ENCODE measurements at regions not wholly inside any gene's neighbourhood (a gene's known extent, or its start where the extent isn't known, plus 50 kb on each side); places are given as distances from the start of the nearest gene placed in this dataset.
"Not testable (repeated sequence)": the region's sequence is repeated elsewhere in the genome, so short reads cannot be mapped to it uniquely, and the experiment has no call there.

DNA sequence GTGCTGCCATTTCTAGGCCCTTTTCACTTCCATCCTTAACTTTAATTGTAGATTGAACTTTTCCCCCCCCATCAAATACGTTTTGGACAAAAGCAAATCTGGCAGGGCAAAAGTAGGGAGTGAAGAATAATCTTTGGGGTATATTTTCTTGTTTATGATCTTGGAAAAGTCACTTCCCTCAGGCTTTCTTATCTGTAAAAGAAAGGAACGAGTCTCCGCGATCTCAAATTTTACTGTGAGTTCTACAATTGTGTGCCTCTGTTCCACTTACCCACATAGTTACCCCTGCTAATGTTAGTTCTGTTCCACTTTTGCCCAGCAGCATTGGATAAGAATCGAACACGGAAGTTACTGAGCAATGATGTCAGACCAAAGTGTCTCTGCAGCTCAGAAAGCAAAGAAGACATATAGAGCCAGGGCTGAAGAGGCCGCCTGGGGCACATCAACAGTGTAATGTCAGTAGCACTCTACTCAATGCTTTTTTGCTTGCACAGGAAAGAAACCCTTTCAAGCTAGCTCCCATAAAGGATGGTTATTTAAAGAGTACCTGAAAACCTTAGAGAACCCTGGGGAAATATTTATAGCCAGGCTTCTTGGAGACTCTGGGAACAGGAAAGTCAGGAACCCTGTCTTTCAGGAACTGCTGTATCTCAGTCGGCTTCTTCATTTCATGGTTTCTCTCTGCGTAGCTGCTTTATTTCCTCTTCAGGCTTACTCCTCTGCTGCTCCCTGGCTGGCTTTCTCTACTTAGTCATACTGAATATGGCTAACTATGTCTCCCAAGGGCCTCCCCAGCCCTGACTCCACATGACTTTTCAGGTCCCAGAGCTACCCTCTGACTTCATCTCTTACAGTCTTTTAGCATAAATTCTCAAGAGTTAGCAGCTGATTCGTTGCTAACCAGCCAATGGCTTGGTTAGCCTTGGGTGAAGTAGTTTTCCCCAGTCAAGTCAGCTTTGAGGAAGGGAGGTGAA, 123.7 kb upstream of the FAM3C start:
- DNase-seq: no peak

DNA sequence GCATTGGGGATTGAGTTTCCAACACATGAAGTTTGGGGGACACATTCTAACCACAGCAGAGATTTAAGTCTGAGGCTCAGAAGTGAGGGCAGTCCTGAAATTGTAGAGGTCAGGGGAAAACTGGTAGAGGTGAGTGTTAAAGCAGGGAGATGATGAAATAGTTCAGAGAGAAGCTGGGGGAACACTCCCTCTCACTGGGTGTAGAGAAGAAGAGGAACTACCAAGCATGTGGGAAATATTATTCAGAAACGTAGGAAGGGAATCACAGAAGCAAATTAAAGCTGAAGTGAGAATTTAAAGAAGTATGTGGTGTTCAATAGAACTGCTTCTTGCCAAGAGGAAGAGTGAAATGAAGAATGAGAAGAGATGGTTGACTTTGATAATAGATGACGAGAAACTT, 121.5 kb upstream of the FAM3C start:
- DNase-seq: no peak

DNA sequence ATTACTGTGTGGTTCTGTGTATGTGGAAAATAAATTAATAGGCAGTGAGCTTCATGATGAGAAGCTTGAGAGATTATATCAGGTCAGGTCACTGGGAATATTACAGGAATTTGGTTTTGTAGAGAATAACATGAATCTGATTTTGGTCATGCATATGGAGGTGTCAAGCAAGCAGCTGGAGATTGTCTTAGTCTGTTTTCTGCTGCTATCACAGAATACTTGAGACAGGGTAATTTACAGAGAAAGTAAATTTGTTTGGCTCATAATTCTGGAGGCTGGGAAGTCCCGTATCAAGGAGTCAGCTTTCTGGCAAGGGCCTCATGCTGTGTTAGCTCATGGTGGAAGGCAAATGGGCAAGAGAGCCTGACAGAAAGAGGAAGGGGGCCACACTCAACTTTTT, 120.7 kb upstream of the FAM3C start:
- DNase-seq: no peak

DNA sequence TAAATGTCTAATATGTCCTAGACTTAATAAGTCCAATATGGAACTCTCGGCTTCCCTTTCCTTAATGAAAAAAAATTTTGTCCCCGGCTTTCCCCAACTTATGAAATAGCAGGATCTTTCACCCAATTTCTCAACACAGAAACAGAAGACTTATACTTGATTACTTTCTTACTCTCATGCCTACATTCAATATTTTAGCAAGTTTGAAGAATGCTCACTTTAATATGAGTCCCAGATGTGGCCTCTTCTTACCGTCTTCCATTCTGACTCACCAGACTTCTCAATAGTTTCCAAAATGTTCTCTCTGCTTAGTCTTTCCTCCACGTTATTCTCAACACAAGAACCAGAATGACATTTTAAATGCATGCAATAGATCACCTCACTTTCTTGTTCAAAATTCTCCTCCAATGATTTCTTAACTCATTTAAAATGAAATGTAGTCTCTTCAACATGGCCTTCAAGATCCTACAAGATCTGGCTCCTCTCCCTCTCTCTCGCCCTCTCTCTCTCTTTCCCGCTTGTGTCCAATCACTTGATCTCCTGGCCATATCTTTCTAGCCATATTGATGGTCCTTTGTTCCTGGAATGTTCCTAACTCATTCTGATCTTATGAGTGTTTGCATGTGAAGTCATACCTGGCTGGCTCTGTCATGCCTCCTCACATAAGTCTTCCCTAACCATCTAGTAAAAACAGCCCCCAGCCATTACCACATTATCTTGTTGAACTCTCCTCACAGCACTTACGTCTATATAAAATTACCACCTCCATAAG, 119.7 kb upstream of the FAM3C start:
- DNase-seq: no peak

DNA sequence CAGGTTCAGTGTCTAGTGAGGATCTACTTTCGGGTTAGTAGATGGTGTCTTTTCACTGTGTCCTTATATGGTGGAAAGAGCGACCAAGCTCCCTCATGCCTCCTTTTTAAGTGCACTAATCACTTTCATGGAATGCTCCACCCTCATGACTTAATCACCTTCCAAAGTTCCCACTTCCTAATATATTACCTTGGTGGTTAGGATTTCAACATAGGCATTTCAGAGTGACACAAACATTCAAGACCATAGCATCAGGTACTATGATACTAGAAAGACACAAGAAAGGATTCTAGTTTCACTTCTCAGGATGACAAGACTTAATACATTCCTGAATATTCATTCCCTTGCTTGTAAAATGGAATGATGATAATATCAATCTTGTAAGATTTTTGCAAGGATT, 119.1 kb upstream of the FAM3C start:
- no peak for DNase-seq

DNA sequence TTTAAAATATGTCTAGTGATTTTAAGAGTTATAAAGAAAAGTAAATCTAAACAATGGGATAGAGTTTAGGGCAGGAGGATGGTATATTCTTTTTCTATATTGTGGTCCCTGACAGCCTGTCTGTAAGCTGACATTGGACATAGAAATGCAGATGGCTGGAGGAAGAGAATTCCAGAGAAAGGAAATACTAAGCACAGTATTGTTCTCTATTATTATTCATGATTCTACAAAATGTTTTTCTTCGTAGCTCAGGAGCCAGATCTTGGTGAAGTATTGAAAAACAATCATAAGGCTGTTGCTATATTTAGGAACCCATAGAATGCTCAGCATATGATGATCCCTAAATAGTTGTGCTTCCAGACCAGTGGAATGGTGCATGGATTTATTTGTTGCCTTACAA, 117.0 kb upstream of the FAM3C start:
- DNase-seq: no peak

DNA sequence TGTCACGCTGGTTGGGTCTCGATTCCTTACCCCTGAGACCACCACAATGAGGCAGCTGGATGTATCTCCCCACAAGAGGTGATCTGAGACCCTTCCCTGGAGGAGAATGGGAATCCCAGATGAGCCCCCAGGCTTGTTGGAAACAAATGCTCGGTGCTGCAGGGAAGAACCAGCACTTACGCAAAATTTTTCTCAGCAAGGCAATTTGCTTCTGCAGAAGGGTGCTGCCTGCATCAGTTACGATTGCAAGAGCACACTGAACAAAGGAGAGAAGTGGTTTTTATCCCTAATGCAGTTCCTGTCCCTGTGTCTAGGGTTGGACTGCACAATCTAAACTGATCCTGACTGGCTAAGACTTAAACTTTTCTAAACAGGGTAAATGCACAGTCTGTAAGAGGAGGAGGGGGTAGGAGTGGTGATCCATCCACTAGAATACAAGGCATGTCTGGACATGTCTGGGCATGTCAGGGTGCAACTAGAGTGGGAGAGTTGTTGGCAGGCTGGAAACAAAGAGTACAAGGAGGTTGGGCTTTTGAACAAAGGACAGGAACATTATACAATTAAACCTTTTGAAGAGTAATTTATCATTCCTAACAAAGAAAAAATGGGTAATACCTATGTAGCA, 114.9 kb upstream of the FAM3C start:
- no peak for DNase-seq

DNA sequence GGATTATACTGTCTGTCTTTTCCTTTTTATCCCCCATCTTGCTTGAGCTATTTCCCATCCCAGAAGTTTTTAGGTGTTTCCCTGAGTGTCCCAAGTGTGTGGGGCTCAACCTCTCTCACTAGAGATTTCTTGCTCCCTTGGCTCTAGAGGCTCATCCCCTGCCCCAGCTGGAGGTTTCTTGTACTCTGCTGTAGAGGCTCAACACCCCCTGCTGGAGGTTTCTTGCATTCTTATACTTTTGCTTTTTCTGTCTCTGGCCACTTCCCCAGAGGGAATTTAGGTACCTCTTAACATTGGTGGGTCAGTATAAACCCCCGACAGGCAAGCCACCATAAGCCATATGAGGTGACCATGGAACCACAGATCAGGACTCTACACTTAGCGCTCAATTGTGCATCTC, 114.2 kb upstream of the FAM3C start:
- no peak for DNase-seq

DNA sequence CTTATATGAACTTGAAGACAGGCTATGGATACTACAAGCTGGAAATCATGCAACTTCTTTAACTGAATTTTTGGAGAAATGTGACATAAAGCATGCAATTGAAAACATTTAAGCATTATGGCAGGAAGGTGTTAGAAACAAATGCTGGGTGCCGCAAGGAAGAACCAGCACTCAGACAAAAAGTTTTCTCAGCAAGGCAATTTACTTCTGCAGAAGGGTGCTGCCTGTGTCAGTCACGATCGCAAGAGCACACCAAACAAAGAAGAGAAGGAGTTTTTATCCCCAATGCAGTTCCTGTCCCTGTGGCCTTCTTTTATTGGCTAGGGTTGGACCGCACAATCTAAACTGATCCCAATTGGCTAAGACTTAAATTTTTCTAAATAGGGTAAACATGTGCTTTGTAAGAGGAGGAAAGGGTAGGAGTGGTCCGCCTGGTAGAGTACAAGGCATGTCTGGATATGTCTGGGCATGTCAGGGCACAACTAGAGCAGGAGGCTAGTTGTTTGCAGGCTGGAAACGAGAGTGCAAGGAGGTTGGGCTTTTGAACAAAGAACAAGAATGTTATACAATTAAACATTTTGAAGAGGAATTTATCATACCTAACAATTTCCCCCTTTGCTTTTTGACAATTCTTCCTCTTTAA, 109.6 kb upstream of the FAM3C start:
- DNase-seq: no peak

DNA sequence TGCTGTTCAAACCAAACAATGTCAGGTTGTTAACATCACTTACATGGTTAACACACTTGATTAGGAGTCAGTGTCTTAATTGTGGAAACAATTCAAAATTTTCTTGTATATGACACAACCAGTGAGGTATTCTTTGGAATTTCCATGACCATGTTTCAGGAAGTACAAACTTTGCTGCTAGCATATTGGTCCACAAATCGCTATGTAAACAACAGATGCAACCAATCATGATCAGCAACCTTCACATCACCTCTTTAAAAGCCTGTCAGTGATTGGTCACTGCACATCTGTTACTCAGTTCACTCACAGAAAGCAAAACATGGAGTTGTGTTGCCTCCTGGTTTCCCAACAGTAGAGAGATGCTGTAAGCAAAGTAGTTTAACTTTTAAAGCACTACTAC, 108.9 kb upstream of the FAM3C start:
- no peak for DNase-seq

DNA sequence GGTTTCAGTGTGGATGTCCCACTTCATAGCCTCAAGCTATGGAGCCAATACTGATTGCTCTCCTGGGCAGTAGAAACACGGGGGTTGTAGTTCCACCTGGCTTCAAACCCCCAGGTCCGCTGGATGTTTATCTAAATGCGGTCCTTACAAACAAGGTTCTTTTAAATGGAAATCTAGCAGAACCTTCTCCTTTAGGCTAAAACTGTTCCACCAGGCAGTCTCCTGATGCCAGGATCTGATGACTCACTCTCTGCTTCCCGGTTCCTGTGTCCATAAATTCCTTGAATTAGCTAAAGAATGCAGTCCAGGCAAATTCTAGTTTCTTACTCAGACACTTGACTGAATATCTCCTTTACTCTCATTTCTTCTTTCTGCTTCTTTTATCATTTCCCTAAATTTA, 108.4 kb upstream of the FAM3C start:
- DNase-seq: no peak

DNA sequence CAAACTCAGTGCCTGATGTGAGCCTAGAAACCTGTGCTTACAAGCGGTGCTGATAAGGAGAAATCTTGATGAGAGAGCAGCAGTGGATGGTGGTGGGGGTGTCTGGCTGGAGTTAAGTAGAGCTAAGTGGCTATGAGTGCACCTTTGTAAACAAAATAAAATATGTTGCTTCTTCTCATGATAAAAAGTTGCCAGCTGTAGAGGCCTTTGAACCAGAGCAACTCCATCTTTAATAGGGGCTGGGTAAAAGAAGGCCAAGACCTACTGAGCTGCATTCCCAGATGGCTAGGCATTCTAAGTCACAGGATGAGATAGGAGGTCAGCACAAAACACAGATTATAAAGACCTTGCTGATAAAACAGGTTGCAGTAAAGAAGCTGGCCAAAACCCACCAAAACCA, 107.6 kb upstream of the FAM3C start:
- no peak for DNase-seq

DNA sequence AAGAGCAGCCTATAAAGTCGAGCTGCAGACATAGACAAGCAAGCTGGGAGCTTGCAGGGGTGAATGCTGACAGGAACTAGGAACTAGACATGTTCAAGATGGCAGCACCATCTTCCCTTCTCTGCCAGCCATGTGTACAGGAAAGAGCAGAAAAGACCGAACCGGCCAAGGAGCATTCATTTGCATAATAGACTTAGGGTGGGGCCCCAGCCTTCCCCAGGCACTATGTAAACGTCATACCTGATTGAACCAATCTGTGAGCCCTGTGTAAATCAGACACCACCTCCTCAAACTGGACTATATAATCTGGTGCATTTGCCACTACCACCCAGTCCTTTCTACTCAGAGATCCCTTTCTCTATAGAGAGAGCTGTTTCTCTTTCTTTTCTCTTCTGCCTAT, 106.9 kb upstream of the FAM3C start:
- DNase-seq: no peak

DNA sequence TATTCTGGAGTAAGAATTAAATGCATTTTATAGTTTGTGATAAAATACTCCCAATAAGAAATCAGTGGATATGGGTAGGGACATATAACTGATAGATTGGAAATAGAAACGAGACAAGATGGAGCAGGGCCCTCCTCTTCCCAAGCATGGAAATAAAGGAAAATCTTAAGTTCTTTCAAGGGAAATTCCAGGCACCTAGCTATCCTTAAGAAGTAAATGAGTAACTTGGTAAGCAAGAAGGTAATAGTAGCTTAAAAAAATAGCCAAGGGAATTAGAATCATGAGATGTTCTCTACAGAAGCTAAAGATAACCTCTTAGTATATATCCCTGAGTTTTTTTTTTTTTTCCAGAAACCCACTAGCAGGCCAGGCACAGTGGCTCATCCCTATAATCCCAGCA, 105.5 kb upstream of the FAM3C start:
- no peak for DNase-seq

DNA sequence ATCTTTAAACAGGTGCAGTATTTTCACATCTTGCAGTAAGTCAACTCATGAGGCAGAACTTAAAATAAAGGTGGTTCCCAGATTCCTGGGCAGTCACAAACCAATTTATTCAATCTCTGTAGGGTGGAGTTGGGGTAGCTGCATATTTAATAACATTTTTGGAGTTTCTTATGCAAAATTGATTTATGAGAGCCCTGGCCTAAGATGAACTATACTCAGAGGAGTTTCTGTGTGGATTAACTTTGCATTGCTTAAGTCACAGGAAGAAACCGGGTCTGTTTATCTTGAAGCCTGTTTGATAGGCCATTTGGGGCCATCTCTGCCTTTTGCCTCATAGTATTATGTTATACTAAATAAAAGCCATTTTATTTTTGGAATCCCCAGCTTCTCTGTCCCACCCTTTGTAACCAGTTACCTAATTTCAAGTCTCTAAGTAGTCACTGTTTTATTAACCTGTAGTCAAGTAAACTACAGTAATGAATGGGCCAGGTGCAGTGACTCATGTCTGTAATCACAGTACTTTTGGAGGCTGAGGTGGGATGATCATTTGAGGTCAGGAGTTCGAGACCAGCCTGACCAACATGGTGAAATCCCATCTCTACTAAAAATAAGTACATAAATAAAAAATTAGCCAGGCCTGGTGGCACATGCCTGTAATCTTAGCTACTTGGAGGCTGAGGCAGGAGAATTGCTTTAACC, 104.4 kb upstream of the FAM3C start:
- no peak for DNase-seq

DNA sequence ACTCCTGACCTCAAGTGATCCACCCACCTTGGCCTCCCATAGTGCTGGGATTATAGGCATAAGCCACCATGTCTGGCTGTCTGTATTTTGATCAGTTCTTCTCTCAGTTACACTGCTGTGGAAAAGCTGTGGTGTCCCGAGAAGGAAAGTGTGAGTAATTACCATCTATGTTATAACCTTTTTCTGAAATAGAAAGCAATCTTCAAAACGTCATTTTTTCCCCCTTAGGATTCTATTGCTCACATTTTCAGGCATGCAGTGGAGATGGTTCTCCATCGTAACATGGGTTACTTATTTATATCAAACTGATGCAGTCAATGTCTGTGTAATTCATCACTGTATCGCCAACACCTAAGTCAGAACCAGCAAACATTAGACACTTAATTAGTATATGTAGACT, 103.5 kb upstream of the FAM3C start:
- DNase-seq: peak in 1 of 2 donors; percentile 16

DNA sequence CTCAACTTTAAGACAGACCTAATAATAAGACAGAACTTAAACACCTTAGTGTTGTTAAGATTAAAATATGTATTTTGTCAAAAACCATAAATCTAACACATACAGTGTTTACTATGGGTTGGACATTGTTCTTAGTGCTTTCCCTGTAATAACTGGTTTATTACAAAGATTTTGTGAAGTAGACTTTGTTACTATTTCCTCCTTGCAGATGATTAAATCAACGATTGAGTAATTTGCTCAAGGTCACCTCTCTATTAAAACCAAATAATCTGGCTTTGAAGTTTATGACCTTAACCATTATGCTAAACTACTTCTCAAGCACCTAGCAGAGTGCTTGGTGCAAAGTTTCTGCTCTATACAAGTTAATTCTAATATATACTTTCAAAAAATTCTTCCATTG, 102.7 kb upstream of the FAM3C start:
- no peak for DNase-seq

DNA sequence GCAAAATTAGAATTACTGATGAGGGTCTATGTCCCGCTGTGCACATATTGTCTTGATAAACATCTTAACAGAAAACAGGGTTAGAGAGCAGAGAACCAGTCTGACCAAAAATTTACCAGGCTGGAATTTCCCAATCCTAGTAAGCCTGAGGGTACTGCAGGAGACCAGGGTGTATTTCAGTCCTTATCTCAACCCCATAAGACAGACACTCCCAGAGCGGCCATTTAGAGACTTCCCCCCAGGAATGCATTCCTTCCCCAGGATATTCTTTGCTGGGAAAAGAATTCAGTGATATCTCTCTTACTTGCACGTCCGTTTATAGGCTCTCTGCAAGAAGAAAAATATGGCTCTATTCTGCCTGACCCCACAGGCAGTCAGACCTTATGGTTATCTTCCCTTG, 101.4 kb upstream of the FAM3C start:
- not testable (repeated sequence) for DNase-seq

DNA sequence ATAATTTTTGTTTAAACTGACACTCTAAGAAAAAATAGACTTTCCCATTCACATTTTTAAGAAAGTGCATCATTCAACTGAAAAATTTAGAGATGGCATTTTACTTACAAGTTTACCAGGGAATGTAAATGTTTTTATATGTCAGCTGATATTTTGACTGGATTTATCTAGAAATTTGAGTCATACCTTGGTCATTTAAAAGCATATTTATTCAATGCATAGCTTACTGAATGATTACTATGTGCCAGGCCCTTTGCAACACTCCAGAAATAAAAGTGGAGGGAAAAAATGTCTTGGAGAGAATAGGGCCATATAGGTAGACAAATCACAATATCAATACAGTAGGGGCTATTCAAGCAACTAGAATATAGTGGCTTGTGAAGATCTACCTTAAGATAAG, 98.4 kb upstream of the FAM3C start:
- no peak for DNase-seq

DNA sequence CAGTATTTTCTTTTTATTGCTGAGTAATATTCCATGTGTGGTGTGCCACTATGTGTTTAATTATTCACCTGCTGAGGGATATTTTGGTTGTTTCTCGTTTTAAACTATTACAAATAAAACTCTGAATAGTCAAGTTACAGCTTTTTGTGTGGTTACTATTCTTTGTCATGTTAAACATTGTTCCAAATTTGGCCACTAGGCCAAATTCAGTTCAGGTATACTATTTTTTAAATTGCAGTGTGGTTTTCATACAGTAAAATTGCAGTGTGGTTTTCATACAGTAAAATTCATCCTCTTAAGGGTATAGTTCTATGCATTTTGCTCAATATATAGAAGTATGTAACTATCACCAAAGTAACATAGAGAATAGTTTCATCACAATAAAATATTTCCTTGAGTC, 97.4 kb upstream of the FAM3C start:
- DNase-seq: no peak

DNA sequence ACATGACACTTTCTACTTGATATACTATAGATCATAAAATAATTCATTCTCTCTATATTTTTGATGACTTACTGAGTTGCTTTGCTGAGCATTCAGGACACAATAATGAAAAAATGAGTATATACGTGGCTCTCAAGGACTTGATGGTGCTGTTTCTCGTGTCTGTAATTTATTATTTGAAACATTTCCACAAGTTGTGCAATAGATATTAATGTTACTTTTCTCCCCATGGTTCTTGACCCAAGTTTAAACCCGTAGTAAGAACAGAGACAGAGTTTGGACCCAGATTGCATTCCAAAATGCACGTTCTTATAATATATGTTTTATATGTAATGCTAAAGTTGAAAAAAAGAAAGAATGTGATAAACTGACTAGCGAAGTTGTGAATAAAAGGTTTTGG, 94.2 kb upstream of the FAM3C start:
- no peak for DNase-seq

DNA sequence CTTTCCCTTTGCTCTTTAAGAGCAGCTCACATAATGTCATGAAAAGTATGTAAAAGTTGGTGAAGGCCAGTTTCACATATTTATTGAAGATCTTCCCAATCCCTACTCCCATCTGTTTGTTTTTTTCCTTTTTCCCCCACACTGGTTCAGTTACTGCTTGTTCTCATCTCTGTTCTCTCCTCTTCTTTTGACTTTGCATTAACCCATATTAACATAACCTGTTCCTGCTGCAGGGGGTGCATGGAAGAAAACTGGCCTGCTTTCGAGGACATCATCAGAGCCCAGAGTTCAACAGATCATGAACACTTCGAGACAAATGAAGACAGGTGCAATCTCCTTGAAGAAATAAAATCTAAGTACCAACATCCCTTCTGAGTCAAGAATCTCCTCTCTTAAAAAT, 93.3 kb upstream of the FAM3C start:
- DNase-seq: no peak
